ENCODE measurements at regions not wholly inside any gene's neighbourhood (a gene's known extent, or its start where the extent isn't known, plus 50 kb on each side); places are given as distances from the start of the nearest gene placed in this dataset.

DNA sequence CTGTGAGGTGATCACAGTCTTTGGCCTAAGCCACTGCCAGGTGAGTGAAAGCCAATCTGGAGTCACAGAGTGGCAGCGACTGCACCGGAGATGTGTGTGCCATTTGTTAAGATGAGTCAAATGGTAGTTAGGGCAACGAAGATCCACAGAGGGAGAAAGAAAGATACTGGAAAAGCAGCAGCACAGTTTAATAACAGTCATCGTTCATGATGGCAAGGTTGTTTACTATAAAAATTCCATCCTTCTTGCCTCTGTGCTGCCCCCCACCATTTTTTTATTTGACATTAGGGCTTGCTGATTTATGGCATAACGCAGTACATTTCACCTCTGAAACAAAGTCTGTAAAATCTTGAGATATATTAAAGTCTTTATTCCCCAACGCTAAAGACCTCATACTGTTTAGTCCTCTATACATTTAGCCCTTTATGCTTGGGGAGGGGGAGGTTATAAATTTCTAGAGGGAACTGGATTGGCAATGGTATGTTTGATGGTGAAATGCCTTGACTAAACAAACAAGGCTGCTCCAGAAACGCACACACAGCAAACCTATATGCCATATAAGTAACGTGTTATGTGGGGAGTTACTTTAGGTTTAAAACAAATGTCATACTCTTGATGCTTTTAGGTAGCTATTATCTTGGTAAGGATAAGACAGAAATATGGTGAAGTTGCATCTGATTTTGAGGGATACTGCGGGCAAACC, 55.8 kb upstream of the ABL1 start:
- peaks cover 7% of the 10 kb centered on the region for H3K27me3 Mint-ChIP-seq (ENCODE audit: low read depth, poor library complexity)
- peaks cover 28% of the 10 kb centered on the region for H3K36me3 Mint-ChIP-seq (ENCODE audit: low read depth)
- H3K4me3 Mint-ChIP-seq, result no peak overlapping the region
- peaks cover 29% of the 10 kb centered on the region for H3K9me3 Mint-ChIP-seq
- DNase-seq, result no peak
- H3K27ac Mint-ChIP-seq, result no peak overlapping the region
- peaks cover 36% of the 10 kb centered on the region for H3K4me1 Mint-ChIP-seq
- no peak for TF ChIP-seq CTCF (IDR thresholded peaks at IDR 0.05)

DNA sequence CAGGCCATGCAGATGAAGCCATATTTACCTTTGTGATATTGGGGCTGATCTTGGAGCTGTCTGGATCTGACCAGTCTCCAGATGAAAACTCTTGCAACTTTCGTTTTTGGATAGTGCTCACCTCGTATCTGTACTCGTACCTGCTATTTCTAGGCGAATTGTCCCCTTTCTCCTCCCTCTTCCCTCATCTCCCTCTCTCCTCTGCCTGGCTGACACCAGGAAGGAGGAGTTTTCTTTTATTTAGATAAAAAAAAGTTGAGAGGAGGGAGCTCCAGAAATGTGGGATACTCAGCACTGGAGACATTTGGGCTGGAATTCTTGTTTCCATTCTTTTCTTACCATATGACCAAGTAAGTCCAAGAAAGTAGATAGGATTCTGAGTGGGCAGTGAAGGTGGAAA, 54.6 kb upstream of the ABL1 start:
- Mint-ChIP-seq H3K4me1 (peaks cover 45% of the 10 kb centered on the region), H3K4me3 (no peak overlapping the region), H3K36me3 (ENCODE audit: low read depth) (peaks cover 17% of the 10 kb centered on the region), H3K27me3 (ENCODE audit: low read depth, poor library complexity) (peaks cover 4% of the 10 kb centered on the region), H3K27ac (no peak overlapping the region), H3K9me3 (peaks cover 18% of the 10 kb centered on the region)
- no peak for TF ChIP-seq CTCF (IDR thresholded peaks at IDR 0.05)
- DNase-seq, result no peak

DNA sequence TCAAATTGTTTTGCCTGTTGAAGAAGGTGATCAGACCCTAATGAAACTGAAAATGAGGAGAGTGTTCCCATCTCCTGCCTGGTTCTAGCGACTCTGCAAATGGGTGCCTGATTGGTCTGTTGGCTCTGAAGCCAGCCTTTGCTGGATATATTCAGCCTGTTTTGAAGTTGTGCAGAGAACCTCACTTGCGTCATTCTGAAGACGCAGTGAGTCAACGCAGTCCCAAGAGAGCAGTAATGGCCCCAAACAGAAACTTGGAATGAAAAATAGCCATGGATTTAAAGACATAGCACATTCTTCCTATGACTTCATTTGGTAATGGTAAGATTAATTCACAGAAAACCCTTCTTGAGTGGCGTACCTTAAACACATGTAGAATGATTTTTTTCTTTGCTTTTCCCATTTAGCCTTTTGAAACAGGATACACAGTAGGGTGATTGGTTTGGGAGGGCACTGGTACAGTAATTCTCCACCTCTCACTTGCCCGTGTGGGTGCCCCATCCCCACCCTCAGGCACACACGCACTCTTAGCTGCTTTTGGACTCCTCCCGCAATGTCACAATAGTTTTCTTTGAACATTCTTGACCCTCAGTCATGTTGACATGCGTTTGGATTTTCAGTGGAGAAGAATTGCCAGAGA, 54.1 kb upstream of the ABL1 start:
- H3K4me1 Mint-ChIP-seq, result peaks cover 46% of the 10 kb centered on the region

DNA sequence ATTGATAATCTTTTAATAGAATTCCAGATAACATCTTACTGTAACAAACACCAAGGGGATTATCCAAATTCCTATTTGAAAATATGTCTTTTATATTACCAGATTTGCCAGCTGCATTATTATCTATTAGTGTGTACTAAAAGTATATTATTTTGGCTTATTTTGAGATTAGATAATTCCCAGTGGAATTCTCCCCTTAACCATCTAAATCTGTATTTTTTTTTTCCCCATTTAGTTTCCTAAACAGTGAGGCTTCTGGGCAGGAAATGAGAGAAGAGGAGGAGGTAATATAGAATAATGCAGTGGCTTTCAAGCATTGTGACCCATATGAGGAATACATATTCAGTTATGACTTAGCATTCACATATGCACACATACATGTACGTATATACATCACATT, 53.5 kb upstream of the ABL1 start:
- Mint-ChIP-seq H3K36me3 (ENCODE audit: low read depth) (peaks cover 6% of the 10 kb centered on the region), H3K9me3 (peaks cover 7% of the 10 kb centered on the region), H3K27ac (no peak overlapping the region), H3K4me1 (peaks cover 52% of the 10 kb centered on the region), H3K4me3 (no peak overlapping the region), H3K27me3 (ENCODE audit: low read depth, poor library complexity) (peaks cover under 1% of the 10 kb centered on the region)
- DNase-seq, result no peak
- no peak for TF ChIP-seq CTCF (IDR thresholded peaks at IDR 0.05)

More for the DNA sequence above, 54.1 kb upstream of the ABL1 start:
- no peak for TF ChIP-seq CTCF (IDR thresholded peaks at IDR 0.05)
- Mint-ChIP-seq H3K36me3 (ENCODE audit: low read depth) (peaks cover 11% of the 10 kb centered on the region), H3K4me3 (no peak overlapping the region), H3K27me3 (ENCODE audit: low read depth, poor library complexity) (peaks cover 4% of the 10 kb centered on the region), H3K27ac (peak overlapping the region; percentile 40), H3K9me3 (peaks cover 13% of the 10 kb centered on the region)
- no peak for DNase-seq

GRCh38 chr9:130782886-130783530, 52.0 kb upstream of the ABL1 start:
- Mint-ChIP-seq H3K4me1 (peaks cover 53% of the 10 kb centered on the region), H3K4me3 (no peak overlapping the region), H3K36me3 (ENCODE audit: low read depth) (peaks cover 4% of the 10 kb centered on the region), H3K27ac (no peak overlapping the region), H3K9me3 (peaks cover 7% of the 10 kb centered on the region), H3K27me3 (ENCODE audit: low read depth, poor library complexity) (no peaks in the 10 kb centered on the region)
- no peak for TF ChIP-seq CTCF (IDR thresholded peaks at IDR 0.05)
- no peak for DNase-seq
